Fibroblast of lung (primary cell): ENCODE measurements at regions not wholly inside any gene's neighbourhood (a gene's known extent, or its start where the extent isn't known, plus 50 kb on each side); places are given as distances from the start of the nearest gene placed in this dataset.

Experiments used
- DNase-seq, 2 donors: peaks; one replicate each; pipeline versions ENCODE4 v3.0.0 to v3.0.0-alpha.2; 2010; ENCODE audit warnings: low read depth in 2 of 2
- H2AFZ ChIP-seq: 2 replicates; pipeline ENCODE4 v1.5.1; 2012; ENCODE audit warnings: low read length, control low read depth, inconsistent platforms
- H3K27ac ChIP-seq: 2 replicates; pipeline ENCODE4 v1.5.1; 2011; ENCODE audit warnings: low read length, control low read depth; ENCODE audit not compliant: insufficient read depth
- H3K27me3 ChIP-seq: 2 replicates; pipeline ENCODE4 v1.5.1; 2011; ENCODE audit warnings: mild to moderate bottlenecking, low read length; ENCODE audit not compliant: control insufficient read depth, insufficient read depth
- H3K36me3 ChIP-seq: 2 replicates; pipeline ENCODE4 v1.5.1; 2011; ENCODE audit warnings: low read length; ENCODE audit not compliant: control insufficient read depth, insufficient read depth
- H3K4me1 ChIP-seq: 2 replicates; pipeline ENCODE4 v1.5.1; 2011; ENCODE audit warnings: low read length; ENCODE audit not compliant: control insufficient read depth, insufficient read depth; ENCODE audit errors: extremely low read depth
- H3K4me2 ChIP-seq: 2 replicates; pipeline ENCODE4 v1.5.1; 2011; ENCODE audit warnings: low read length, control low read depth; ENCODE audit not compliant: insufficient read depth; ENCODE audit errors: extremely low read depth
- H3K4me3 ChIP-seq, 4 experiments: fragments of 200-600 bp in 1 of 4; sonication (generic) in 1 of 4; replicated peaks in 1 of 4; 2 replicates each; pipeline ENCODE4 v1.5.1; 2011 to 2016; ENCODE audit warnings: low read length in 4 of 4, low read depth in 3 of 4, mild to moderate bottlenecking in 3 of 4, control low read depth in 2 of 4, inconsistent platforms in 1 of 4, mixed read lengths in 1 of 4; ENCODE audit not compliant: insufficient read depth in 1 of 4; ENCODE audit errors: control extremely low read depth in 1 of 4
- H3K79me2 ChIP-seq: 2 replicates; pipeline ENCODE4 v1.5.1; 2012; ENCODE audit warnings: mild to moderate bottlenecking, low read length, inconsistent platforms; ENCODE audit not compliant: control insufficient read depth, insufficient read depth
- H3K9ac ChIP-seq: 2 replicates; pipeline ENCODE4 v1.5.1; 2011; ENCODE audit warnings: mild to moderate bottlenecking, low read length, control low read depth; ENCODE audit not compliant: insufficient read depth
- H3K9me3 ChIP-seq: 2 replicates; pipeline ENCODE4 v1.5.1; 2012; ENCODE audit warnings: low read depth, low read length; ENCODE audit not compliant: control insufficient read depth, insufficient read depth
- H4K20me1 ChIP-seq: 2 replicates; pipeline ENCODE4 v1.5.1; 2011; ENCODE audit warnings: low read length; ENCODE audit not compliant: control insufficient read depth, insufficient read depth; ENCODE audit errors: extremely low read depth
- CTCF ChIP-seq, 2 donors: IDR thresholded peaks in 1 of 2; conservative IDR thresholded peaks in 1 of 2; 1 replicate in 1 of 2; 2 replicates in 1 of 2; pipeline ENCODE4 v1.5.1; 2011 to 2012; ENCODE audit warnings: low read length in 2 of 2, control low read depth in 1 of 2, inconsistent platforms in 1 of 2, low read depth in 1 of 2, mild to moderate bottlenecking in 1 of 2
- EZH2 ChIP-seq: IDR thresholded peaks from 2 replicates; pipeline ENCODE4 v1.5.1; 2012; ENCODE audit warnings: low read length, control low read depth, mild to moderate bottlenecking; ENCODE audit errors: missing control alignments

GRCh38 chr1:96474985-96475743 is 246.4 kb upstream of the PTBP2 start:
- Histone ChIP-seq H3K27ac (no peak overlapping the region), H3K4me3 (no peak overlapping the region), H3K4me2 (no peak overlapping the region), H3K9me3 (no peaks in the 10 kb centered on the region), H4K20me1 (no peaks in the 10 kb centered on the region), H3K36me3 (no peaks in the 10 kb centered on the region), H3K4me1 (no peaks in the 10 kb centered on the region), H3K27me3 (no peaks in the 10 kb centered on the region), H3K9ac (no peak overlapping the region), H2AFZ (no peak overlapping the region), H3K79me2 (no peaks in the 10 kb centered on the region)
- no peak for DNase-seq
- TF ChIP-seq CTCF (conservative IDR thresholded peaks at IDR 0.05 in 1 of 2, IDR thresholded peaks at IDR 0.05 in 1 of 2; ENCODE audit: low read depth in 1 of 2, low read length in 2 of 2) (no peak), EZH2 (no peak)

DNA sequence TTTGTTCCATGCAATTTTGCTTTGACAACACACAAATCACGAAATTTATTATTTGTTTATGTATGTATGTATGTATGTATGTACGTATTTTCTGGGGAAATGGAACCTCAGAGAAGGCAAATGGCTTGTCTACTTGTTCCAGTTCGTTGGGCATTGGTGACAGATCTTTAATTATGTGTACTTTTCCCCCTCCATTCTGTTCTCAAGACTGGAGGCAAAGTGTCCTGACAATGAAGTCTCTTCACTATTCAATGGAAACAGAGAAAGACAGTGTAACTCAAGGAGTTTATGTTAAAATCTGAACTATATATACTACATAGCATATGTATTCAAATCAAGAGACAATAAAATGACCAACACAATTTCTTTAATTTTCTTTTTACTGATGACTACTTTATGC is 245.7 kb upstream of the PTBP2 start:
- Histone ChIP-seq H3K4me2 (no peak overlapping the region), H3K9me3 (no peaks in the 10 kb centered on the region), H2AFZ (no peak overlapping the region), H3K4me3 (no peak overlapping the region), H3K79me2 (no peaks in the 10 kb centered on the region), H3K36me3 (no peaks in the 10 kb centered on the region), H3K9ac (no peak overlapping the region), H3K27me3 (no peaks in the 10 kb centered on the region), H3K4me1 (no peaks in the 10 kb centered on the region), H3K27ac (no peak overlapping the region), H4K20me1 (no peaks in the 10 kb centered on the region)
- no peak for TF ChIP-seq CTCF (conservative IDR thresholded peaks at IDR 0.05 in 1 of 2, IDR thresholded peaks at IDR 0.05 in 1 of 2; ENCODE audit: low read depth in 1 of 2, low read length in 2 of 2)
- no peak for TF ChIP-seq EZH2
- DNase-seq, result no peak

DNA sequence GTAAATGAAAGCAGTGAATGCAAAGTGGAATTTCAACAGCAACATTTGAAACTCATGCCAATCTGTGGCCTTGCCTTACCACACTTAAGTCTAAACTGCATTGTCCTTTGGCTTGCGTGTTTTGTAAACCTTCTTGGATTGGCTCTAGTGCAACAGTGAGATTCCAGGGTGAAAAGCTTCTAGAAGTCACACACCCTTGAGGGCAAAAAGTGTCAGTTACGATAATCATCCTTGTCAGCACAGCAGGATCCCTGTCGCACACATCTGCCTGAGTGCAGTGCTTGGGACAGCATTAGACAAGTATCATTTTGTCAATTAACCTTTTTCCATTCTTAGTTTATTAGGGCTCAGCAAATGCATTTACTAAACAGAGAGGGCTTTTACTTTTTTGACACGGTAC is 243.4 kb upstream of the PTBP2 start:
- Histone ChIP-seq H3K4me1 (peaks cover 2% of the 10 kb centered on the region), H2AFZ (no peak overlapping the region)

More for the DNA sequence above, 243.4 kb upstream of the PTBP2 start:
- H3K27me3 ChIP-seq, result no peaks in the 10 kb centered on the region
- no peaks in the 10 kb centered on the region for H3K9me3 ChIP-seq
- no peaks in the 10 kb centered on the region for H4K20me1 ChIP-seq
- no peaks in the 10 kb centered on the region for H3K79me2 ChIP-seq
- DNase-seq, result no peak
- no peak for TF ChIP-seq CTCF (conservative IDR thresholded peaks at IDR 0.05 in 1 of 2, IDR thresholded peaks at IDR 0.05 in 1 of 2; ENCODE audit: low read depth in 1 of 2, low read length in 2 of 2)
- H3K4me3 ChIP-seq, result no peak overlapping the region
- H3K36me3 ChIP-seq, result no peaks in the 10 kb centered on the region
- no peak overlapping the region for H3K9ac ChIP-seq
- no peak overlapping the region for H3K4me2 ChIP-seq
- H3K27ac ChIP-seq, result no peak overlapping the region
